Stomach (tissue), 4 donors: ENCODE measurements at regions not wholly inside any gene's neighbourhood (a gene's known extent, or its start where the extent isn't known, plus 50 kb on each side); places are given as distances from the start of the nearest gene placed in this dataset.

Source experiments
- CTCF ChIP-seq, 7 experiments: fragments of 450-650 bp in 4 of 7; fragments of 200-600 bp in 3 of 7; sonication (generic) in 3 of 7; IDR thresholded peaks; one replicate each; pipeline ENCODE4 v1.5.1; 2016 to 2019; ENCODE audit warnings: antibody characterized with exemption in 7 of 7, control low read depth in 2 of 7, mild to moderate bottlenecking in 1 of 7
- EP300 ChIP-seq: sonication (generic); formaldehyde crosslinking; IDR thresholded peaks from one replicate; pipeline ENCODE4 v1.6.1; 2017; ENCODE audit warnings: antibody characterized with exemption
- POLR2A ChIP-seq, 4 donors: fragments of 450-650 bp; IDR thresholded peaks; one replicate each; pipeline ENCODE4 v1.6.1; 2016; ENCODE audit warnings: antibody characterized with exemption in 4 of 4, control low read depth in 2 of 4, mild to moderate bottlenecking in 1 of 4, moderate library complexity in 1 of 4
- POLR2AphosphoS5 ChIP-seq, 3 donors: sonication (generic); formaldehyde crosslinking; IDR thresholded peaks; one replicate each; pipeline ENCODE4 v1.6.1; 2016; ENCODE audit warnings: antibody characterized with exemption in 3 of 3

- TF ChIP-seq CTCF (IDR thresholded peaks at IDR 0.05), result no peak
- no peak for TF ChIP-seq POLR2A (IDR thresholded peaks at IDR 0.05)
- TF ChIP-seq POLR2AphosphoS5 (IDR thresholded peaks at IDR 0.05), result no peak
- TF ChIP-seq EP300, result no peak
Observed at GRCh38 chr2:212914392-212914791, 237.0 kb downstream of the IKZF2 start.
